ENCODE measurements at regions not wholly inside any gene's neighbourhood (a gene's known extent, or its start where the extent isn't known, plus 50 kb on each side); places are given as distances from the start of the nearest gene placed in this dataset.

DNA sequence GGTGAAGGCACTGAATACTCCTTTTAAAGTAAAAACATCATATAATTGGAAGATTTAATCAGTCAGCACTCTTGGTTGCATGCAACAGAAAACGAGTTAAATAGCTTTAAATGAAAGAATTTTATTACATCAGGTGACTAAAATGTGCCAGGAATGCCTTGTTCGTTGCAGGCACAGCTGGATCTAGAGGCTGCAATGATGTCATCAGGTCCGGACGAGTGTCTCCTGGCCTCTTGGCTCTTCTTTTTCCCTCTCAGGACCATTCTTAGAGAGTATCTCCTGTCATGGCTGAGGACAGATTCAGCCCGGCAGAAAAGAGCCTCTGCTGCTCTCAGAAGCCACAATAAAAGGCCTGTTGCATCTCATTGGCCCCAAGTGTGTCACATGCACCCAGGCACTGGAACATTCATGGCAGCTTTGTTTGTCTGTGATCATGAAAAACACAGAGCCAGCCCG is 510.7 kb upstream of the SULF2 start:
- intact Hi-C loops (cut with DNase I): loop anchor here (10.0 kb wide), 1 partner anchor 571 kb away; no protein-coding TSS in a partner anchor
- no peak for DNase-seq (ENCODE audit: low spot score)

DNA sequence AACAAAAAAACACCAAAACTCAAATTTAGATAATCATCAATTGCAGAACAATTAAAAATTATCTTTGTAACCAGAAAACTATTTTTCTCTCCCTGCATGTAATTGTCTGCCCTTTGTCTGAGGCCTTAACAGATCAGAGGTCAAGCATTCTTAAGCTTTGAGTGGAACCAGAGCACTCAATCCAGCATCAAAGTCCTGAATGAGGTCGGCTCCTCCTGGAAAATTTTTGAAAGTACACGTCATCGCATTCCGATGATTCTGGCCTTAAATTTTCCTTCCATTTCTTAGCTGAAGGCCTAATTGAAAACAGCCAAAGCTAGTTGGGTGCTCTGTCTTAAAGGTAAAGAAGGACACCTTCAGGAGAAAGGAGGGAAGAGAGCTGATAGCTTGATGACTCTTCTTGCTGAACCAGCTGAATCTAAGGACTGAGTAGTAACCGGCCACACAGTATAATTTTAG is 510.2 kb upstream of the SULF2 start:
- DNase-seq (ENCODE audit: low spot score): no peak
- intact Hi-C loops (cut with DNase I): loop anchor here (10.0 kb wide), 1 partner anchor 571 kb away; no protein-coding TSS in a partner anchor

- intact Hi-C loops (cut with DNase I): loop anchor here (10.0 kb wide), 1 partner anchor 570 kb away; no protein-coding TSS in a partner anchor
- no peak for DNase-seq (ENCODE audit: low spot score)
Observed at GRCh38 chr20:48294942-48295341, 509.7 kb upstream of the SULF2 start.

DNA sequence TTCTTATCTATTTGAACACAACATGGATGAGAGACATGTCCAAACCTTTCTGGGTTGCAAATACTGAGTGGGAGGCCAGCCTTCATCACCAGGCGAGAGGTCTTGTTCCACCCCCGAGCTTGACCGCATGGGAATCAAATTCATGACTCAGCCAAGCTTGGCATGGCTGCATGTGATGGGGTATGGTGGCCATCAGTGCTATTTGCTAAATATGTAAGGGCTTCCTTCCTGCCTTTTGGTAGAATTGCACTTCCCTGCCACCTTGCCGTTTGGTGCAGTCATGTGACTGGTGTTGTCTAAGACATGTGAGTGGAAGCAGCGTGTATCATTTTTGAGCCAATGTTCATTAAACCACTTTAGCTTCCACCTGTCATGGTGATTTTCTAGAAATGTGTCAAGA is 508.9 kb upstream of the SULF2 start:
- DNase-seq (ENCODE audit: low spot score): no peak
- intact Hi-C loops (cut with DNase I): loop anchor here (10.0 kb wide), 1 partner anchor 569 kb away; no protein-coding TSS in a partner anchor

DNA sequence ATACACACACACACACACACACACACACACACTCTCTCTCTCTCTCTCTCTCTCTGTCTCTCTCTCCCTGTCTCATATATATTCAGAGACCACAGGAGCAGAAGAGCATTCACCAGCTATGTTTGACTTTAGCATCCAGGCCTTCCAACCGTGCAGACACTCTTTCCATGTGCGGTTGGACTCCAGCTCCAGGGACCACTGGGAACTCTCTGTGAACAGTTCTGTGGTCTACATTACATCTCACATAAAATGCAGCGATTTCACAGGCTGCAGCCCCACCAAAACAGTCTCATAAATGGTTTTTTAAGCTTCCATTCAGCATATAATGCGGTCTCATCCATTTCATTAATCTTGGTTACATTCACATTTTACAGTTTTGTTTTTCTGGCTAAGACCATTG is 508.4 kb upstream of the SULF2 start:
- intact Hi-C loops (cut with DNase I): loop anchor here (10.0 kb wide), 1 partner anchor 569 kb away; no protein-coding TSS in a partner anchor
- no peak for DNase-seq (ENCODE audit: low spot score)

DNA sequence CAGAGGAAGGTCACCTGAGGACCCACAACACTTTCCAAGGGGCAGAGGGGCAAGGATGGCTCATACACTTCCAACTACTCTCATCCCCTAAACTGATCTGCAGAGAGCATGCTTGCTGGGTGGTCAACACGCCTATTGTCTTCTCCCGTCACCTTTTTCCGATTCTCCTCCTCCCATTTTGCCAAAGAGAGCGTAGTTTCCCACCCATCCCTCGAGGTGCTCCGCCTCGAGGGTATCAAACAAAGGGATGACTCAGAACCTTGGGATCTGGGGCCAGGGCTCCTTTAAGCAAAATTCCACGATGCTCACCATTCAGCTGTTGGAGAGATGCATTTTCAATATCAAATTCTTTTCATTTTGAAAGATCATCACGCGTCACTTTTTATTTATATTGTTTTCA is 507.5 kb upstream of the SULF2 start:
- intact Hi-C loops (cut with DNase I): loop anchor here (10.0 kb wide), 1 partner anchor 568 kb away; no protein-coding TSS in a partner anchor

DNA sequence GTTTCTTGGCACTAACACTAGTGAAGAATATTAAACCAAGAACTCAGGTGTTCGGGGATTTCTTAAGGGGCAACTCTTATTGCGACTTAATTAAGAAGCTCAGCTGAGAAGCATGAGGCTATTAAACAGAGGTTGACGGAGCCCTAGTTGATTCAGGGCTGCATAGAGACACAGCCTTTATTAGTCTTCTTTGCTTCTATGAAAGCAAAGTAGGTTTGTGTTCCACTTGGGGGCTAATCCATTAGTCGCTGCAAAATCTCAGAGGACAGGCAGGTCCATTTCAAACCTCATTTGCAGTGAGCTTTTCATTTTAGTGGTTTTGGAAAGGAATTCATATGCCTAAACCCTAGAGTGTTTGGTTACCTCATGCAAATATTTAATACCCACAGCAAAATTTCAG is 506.6 kb upstream of the SULF2 start:
- intact Hi-C loops (cut with DNase I): loop anchor here (10.0 kb wide), 1 partner anchor 567 kb away; no protein-coding TSS in a partner anchor
- DNase-seq (ENCODE audit: low spot score): no peak

More for the DNA sequence above, 507.5 kb upstream of the SULF2 start:
- DNase-seq (ENCODE audit: low spot score): no peak

GRCh38 chr20:48288930-48289507 is 503.7 kb upstream of the SULF2 start:
- intact Hi-C loops (cut with DNase I): no loop called here
- no peak for DNase-seq (ENCODE audit: low spot score)

DNA sequence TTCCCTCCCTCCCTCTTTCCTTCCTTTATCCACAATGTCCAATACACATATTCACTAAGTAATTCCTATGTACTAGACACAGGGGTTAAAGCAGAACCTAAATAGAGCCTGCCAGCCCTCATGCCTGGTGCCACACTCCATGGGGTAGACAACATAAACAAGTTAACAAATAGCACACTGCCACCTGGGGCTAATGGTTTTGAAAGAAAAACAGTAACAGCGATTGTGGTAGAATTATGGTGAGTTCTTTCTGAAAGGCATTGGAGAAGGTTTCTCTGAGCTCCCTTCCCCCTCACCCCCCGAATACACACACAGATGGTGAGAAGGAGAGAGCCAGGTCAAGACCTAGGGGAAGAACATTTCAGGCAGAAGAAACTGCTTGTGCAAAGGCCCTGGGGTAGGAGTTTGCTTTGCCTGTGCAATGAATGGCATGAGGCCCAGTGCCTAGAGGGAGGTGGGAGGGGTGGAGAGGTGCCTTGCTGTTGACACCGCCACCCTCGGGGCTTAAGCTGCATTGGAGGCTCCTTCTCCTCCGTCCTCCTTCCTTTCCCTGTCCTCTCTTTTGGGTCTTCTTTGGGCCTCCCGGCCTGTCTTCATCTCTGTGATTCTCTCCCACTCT is 502.4 kb upstream of the SULF2 start:
- intact Hi-C loops (cut with DNase I): no loop called here
- no peak for DNase-seq (ENCODE audit: low spot score)

- no peak for DNase-seq (ENCODE audit: low spot score)
- intact Hi-C loops (cut with DNase I): no loop called here
Observed at GRCh38 chr20:48287021-48287494, 501.8 kb upstream of the SULF2 start.

DNA sequence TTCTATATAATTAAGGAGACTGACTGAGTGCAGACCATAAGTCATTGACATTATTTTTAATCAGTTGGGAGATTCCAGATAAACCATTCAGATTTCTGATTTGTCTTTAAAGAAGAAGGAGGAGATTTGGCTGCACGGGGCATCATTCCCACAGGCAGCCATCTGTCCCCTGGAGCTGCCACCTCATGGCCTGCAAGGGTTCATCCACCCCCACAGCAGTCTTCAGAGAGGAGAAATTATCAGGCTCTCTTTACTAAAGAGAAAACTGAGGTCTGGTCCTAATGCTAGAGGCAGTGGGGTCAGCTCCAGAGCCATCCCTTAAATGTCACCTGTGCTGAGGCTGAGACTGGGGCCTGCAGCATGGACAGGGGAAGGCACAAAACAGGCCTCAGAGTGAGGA is 501.3 kb upstream of the SULF2 start:
- intact Hi-C loops (cut with DNase I): no loop called here
- DNase-seq (ENCODE audit: low spot score): no peak

GRCh38 chr20:48285656-48286055 is 500.4 kb upstream of the SULF2 start:
- intact Hi-C loops (cut with DNase I): no loop called here

GRCh38 chr20:48284837-48285236 is 499.6 kb upstream of the SULF2 start:
- intact Hi-C loops (cut with DNase I): no loop called here
- DNase-seq (ENCODE audit: low spot score): no peak

More at GRCh38 chr20:48285656-48286055, 500.4 kb upstream of the SULF2 start:
- DNase-seq (ENCODE audit: low spot score): no peak

GRCh38 chr20:48284315-48284714 is 499.0 kb upstream of the SULF2 start:
- intact Hi-C loops (cut with DNase I): no loop called here
- DNase-seq (ENCODE audit: low spot score): no peak

GRCh38 chr20:48283470-48284110 is 498.3 kb upstream of the SULF2 start:
- intact Hi-C loops (cut with DNase I): no loop called here
- no peak for DNase-seq (ENCODE audit: low spot score)

DNA sequence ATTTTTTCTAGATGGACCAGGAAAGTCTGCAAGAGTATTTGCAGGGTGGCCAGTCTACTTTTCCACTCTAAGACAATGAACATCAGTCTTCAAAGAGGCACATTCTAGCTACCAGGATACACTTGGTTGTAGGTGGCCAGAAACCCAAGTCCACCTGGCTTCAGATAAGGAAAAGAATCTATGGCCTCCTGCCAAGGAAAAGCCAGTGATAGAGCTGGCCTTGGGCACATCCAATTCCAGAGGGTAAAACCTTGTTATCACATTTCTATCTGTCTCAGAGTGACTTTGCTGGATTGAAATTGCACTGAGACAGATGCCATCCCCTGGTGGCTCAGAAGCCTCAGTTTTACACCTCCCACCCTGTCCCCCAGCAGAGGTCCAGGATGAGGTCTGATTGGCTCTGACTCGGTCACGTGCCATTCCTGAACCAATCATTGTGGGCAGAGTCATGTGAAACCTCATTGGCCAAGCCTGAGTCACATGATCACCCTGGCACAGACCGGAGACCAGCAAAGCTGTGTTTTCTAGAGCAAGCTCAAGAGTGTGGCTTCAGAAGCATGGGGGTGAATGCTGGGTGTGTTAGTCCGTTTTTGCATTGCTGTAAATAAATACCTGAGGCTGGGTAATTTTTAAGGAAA is 497.4 kb upstream of the SULF2 start:
- no peak for DNase-seq (ENCODE audit: low spot score)
- intact Hi-C loops (cut with DNase I): no loop called here

DNA sequence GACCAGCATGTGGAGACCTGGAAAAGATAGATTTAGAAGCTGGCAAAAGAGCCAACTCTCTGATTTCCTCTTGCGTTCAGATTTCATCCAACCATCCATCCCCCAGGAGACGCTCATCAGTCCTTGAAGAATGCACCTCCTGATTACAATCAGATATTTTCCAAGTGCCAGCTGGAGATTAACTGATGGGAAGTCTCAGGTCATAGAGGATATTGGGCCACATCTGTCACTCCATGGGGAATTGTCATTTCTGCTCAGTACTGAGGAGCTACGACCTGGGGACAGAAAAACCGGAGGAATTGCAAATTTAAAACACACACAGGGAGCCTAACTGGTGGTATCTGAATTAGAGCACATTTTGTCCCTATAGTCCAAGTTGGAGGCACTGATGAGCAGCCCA is 496.2 kb upstream of the SULF2 start:
- DNase-seq (ENCODE audit: low spot score): no peak
- intact Hi-C loops (cut with DNase I): no loop called here

- intact Hi-C loops (cut with DNase I): loop anchor here (10.0 kb wide), 1 partner anchor 494 kb away; the partner anchor contains the start of gene SULF2
- DNase-seq (ENCODE audit: low spot score): no peak
Observed at GRCh38 chr20:48278961-48279481, 493.7 kb upstream of the SULF2 start.

- intact Hi-C loops (cut with DNase I): loop anchor here (10.0 kb wide), 1 partner anchor 492 kb away; the partner anchor contains the start of gene SULF2
- no peak for DNase-seq (ENCODE audit: low spot score)
Observed at GRCh38 chr20:48277266-48277665, 492.0 kb upstream of the SULF2 start.

GRCh38 chr20:48276021-48276342 is 490.7 kb upstream of the SULF2 start:
- intact Hi-C loops (cut with DNase I): loop anchor here (10.0 kb wide), 1 partner anchor 491 kb away; the partner anchor contains the start of gene SULF2
- DNase-seq (ENCODE audit: low spot score): no peak

Data from cardiac septum (tissue), 1 donor.